DND-41 (cell line): ENCODE measurements at regions not wholly inside any gene's neighbourhood (a gene's known extent, or its start where the extent isn't known, plus 50 kb on each side); places are given as distances from the start of the nearest gene placed in this dataset.

Experiments used
- ATAC-seq: fragments of 200-7000 bp; cut with Tn5 transposase; 3 replicates; pipeline ENCODE4 v1.9.1; 2021; ENCODE audit warnings: low read depth; ENCODE audit not compliant: insufficient read depth
- DNase-seq: peaks from one replicate; pipeline ENCODE4 v3.0.0-alpha.2; 2020
- H2AFZ ChIP-seq: 2 replicates; pipeline ENCODE4 v1.6.0; 2012; ENCODE audit warnings: low read depth, low read length
- H3K27ac ChIP-seq: 2 replicates; pipeline ENCODE4 v1.5.1; 2012; ENCODE audit warnings: low read length, inconsistent platforms
- H3K27me3 ChIP-seq: fragments of 200-600 bp; sonication (generic); 2 replicates; pipeline ENCODE4 v1.6.0; 2012; ENCODE audit warnings: low read length, mild to moderate bottlenecking, inconsistent platforms; ENCODE audit not compliant: insufficient read depth, poor library complexity
- H3K36me3 ChIP-seq: 2 replicates; pipeline ENCODE4 v1.5.1; 2012; ENCODE audit warnings: low read length, inconsistent platforms; ENCODE audit not compliant: insufficient read depth
- H3K4me1 ChIP-seq: 2 replicates; pipeline ENCODE4 v1.5.1; 2012; ENCODE audit warnings: mild to moderate bottlenecking, low read length; ENCODE audit not compliant: insufficient read depth
- H3K4me2 ChIP-seq: 2 replicates; pipeline ENCODE4 v1.6.0; 2012; ENCODE audit warnings: mild to moderate bottlenecking, moderate library complexity, low read length, inconsistent platforms; ENCODE audit not compliant: insufficient read depth
- H3K4me3 ChIP-seq, 2 experiments: fragments of 200-600 bp in 1 of 2; shearing (Covaris generic) in 1 of 2; 2 replicates each; pipeline ENCODE4 v1.5.1; 2012 to 2016; ENCODE audit warnings: inconsistent platforms in 2 of 2, low read length in 2 of 2, mild to moderate bottlenecking in 2 of 2, low read depth in 1 of 2, moderate library complexity in 1 of 2
- H3K79me2 ChIP-seq: 2 replicates; pipeline ENCODE4 v1.6.0; 2012; ENCODE audit warnings: low read length, inconsistent platforms; ENCODE audit not compliant: insufficient read depth
- H3K9ac ChIP-seq: 2 replicates; pipeline ENCODE4 v1.6.0; 2012; ENCODE audit warnings: low read depth, mild to moderate bottlenecking, inconsistent platforms, low read length, moderate library complexity
- H3K9me3 ChIP-seq: 2 replicates; pipeline ENCODE4 v1.5.1; 2012; ENCODE audit warnings: low read length, moderate library complexity, mild to moderate bottlenecking, inconsistent platforms; ENCODE audit not compliant: insufficient read depth, severe bottlenecking
- H4K20me1 ChIP-seq: 2 replicates; pipeline ENCODE4 v1.6.0; 2012; ENCODE audit warnings: low read length; ENCODE audit not compliant: insufficient read depth
- EZH2 ChIP-seq: IDR thresholded peaks from 3 replicates; pipeline ENCODE4 v1.6.1; 2012; ENCODE audit warnings: borderline replicate concordance, low read depth, mild to moderate bottlenecking, moderate library complexity, low read length, inconsistent platforms; ENCODE audit not compliant: severe bottlenecking
- TF ChIP-seq, protein P1 (sequence below): IDR thresholded peaks from 2 replicates; pipeline ENCODE4 v1.5.1; 2012; ENCODE audit warnings: borderline replicate concordance, low read length, moderate library complexity, mild to moderate bottlenecking; ENCODE audit not compliant: poor library complexity, severe bottlenecking; ENCODE audit errors: extremely low read depth

DNA sequence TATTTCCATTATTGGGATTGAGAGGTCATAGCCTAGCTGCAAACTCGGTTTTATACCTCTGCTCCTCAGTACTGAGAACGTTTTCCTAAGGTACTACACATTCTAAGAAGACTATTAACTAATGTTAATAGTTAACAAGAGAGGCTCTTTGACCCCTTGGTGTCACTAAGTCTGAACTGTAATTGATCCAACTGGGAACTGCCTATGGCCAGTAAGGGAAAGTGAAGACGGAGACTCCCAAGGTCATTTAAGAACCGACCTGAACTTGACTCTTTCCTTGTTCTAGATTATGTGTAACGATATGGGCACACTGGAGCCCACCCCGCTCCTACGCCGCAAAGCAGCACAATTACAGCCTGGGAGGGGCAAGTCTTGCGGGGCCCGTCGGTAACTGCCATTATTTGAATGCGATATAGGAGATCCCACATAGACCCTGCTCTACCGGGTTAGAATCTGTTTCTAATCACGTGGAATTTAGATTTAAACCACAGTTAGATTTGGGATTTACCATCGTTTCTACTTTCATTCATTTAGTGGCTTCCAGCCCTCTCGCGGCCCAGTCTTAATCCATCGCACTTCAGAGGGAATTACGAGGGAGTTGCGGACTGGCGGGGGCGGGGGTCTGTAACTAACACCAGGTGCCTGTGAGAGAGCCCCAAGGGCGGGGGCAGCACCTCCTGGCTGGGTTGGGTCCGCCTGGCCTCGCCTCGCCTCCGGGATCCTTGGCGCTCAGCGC, 84.1 kb upstream of the EPB41L3 start:
- H3K9me3 ChIP-seq = peaks cover 10% of the 10 kb centered on the region
- H3K9ac ChIP-seq = no peak overlapping the region
- TF ChIP-seq, protein P1, sequence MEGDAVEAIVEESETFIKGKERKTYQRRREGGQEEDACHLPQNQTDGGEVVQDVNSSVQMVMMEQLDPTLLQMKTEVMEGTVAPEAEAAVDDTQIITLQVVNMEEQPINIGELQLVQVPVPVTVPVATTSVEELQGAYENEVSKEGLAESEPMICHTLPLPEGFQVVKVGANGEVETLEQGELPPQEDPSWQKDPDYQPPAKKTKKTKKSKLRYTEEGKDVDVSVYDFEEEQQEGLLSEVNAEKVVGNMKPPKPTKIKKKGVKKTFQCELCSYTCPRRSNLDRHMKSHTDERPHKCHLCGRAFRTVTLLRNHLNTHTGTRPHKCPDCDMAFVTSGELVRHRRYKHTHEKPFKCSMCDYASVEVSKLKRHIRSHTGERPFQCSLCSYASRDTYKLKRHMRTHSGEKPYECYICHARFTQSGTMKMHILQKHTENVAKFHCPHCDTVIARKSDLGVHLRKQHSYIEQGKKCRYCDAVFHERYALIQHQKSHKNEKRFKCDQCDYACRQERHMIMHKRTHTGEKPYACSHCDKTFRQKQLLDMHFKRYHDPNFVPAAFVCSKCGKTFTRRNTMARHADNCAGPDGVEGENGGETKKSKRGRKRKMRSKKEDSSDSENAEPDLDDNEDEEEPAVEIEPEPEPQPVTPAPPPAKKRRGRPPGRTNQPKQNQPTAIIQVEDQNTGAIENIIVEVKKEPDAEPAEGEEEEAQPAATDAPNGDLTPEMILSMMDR = no peak
- no peak for TF ChIP-seq EZH2
- no peak overlapping the region for H3K4me2 ChIP-seq
- H3K27me3 ChIP-seq = no peaks in the 10 kb centered on the region
- no peak overlapping the region for H3K27ac ChIP-seq
- no peaks in the 10 kb centered on the region for H3K4me1 ChIP-seq
- no peak overlapping the region for H2AFZ ChIP-seq
- H3K79me2 ChIP-seq = no peaks in the 10 kb centered on the region
- no peak for DNase-seq
- no peaks in the 10 kb centered on the region for H4K20me1 ChIP-seq
- no peak for ATAC-seq
- H3K36me3 ChIP-seq = no peaks in the 10 kb centered on the region
- H3K4me3 ChIP-seq = no peak overlapping the region

DNA sequence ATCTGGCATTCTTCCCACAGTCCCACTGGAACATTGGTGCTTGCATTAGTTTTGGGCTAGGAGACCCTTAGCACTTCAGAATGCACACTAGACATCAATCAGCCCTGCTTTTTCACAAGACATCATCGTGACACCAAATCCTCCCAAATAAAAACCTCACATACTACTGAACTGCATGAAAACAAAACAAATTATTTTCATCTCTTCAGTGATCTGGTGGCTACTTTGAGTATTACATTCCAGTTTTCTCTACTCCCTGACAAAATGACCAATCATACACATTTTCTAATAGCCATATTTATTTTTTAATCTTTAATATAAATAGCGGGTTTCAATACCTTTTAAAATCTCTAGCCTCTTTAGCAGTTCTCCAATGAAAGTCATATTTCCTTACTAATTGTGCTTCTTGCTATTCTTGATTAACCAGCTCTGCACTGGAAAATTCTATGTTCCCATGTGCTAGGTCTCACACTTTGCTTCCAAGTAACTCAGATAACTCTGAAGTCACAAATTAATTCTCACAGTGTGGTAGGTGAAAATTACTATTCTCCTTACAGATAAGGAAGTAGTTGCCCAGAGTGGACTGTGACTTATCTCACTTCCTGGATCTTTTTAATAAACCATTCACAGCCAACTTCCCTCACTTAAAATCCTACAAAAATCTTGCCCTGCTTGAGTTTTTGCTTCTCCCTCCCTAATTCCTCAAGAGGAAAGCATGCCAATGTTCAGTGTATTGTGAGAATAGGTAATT, 82.5 kb upstream of the EPB41L3 start:
- Histone ChIP-seq H3K4me3 (no peak overlapping the region), H3K4me2 (no peak overlapping the region), H3K27ac (no peak overlapping the region), H3K4me1 (no peaks in the 10 kb centered on the region), H3K9me3 (peaks cover 10% of the 10 kb centered on the region), H3K9ac (no peak overlapping the region), H3K79me2 (no peaks in the 10 kb centered on the region), H2AFZ (no peak overlapping the region), H4K20me1 (no peaks in the 10 kb centered on the region), H3K27me3 (no peaks in the 10 kb centered on the region), H3K36me3 (no peaks in the 10 kb centered on the region)
- DNase-seq (no peak), ATAC-seq (no peak)
- TF ChIP-seq, protein P1 = no peak
- TF ChIP-seq EZH2 = no peak

DNA sequence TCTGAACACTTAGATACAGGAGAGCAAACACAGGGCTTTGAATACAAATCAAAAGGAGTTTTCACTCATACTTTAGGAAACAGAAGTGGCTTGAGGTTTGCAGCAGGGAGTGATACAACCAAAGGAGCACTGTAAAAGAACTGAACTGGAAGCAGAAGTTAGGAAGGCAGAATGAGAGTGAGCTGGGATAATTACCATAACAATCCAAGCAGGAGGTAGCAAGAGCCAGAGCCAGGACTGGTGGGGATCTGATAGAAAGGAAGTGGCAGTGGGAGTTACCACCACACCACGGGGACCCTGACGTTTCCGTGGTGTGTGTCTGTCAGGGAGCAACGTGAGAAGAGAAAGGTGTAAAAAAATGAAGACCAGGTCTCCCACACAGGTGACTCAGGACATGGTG, 81.3 kb upstream of the EPB41L3 start:
- H3K27ac ChIP-seq = no peak overlapping the region
- peaks cover 10% of the 10 kb centered on the region for H3K9me3 ChIP-seq
- no peaks in the 10 kb centered on the region for H4K20me1 ChIP-seq
- H3K79me2 ChIP-seq = no peaks in the 10 kb centered on the region
- DNase-seq (no peak), ATAC-seq (no peak)
- H3K9ac ChIP-seq = no peak overlapping the region
- H3K4me2 ChIP-seq = no peak overlapping the region
- no peaks in the 10 kb centered on the region for H3K36me3 ChIP-seq
- no peaks in the 10 kb centered on the region for H3K27me3 ChIP-seq
- H3K4me3 ChIP-seq = no peak overlapping the region
- no peak overlapping the region for H2AFZ ChIP-seq
- TF ChIP-seq, protein P1 = no peak
- TF ChIP-seq EZH2 = no peak
- no peaks in the 10 kb centered on the region for H3K4me1 ChIP-seq
